Retinal pigment epithelial cell (primary cell): ENCODE measurements at regions not wholly inside any gene's neighbourhood (a gene's known extent, or its start where the extent isn't known, plus 50 kb on each side); places are given as distances from the start of the nearest gene placed in this dataset.

ENCODE experiments used
- DNase-seq: peaks from one replicate; pipeline ENCODE4 v3.0.0-alpha.2; 2010; ENCODE audit warnings: low read depth
- H3K4me3 ChIP-seq: 2 replicates; pipeline ENCODE4 v1.5.1; 2011; ENCODE audit warnings: mild to moderate bottlenecking, low read length, control low read depth, moderate library complexity
- CTCF ChIP-seq: conservative IDR thresholded peaks from 2 replicates; pipeline ENCODE4 v1.5.1; 2011; ENCODE audit warnings: low read depth, low read length, control low read depth, inconsistent platforms

- H3K4me3 ChIP-seq, result no peak overlapping the region
- no peak for DNase-seq
- no peak for TF ChIP-seq CTCF
Measured at GRCh38 chr14:65287264-65288131, 125.0 kb upstream of the FUT8 start.

GRCh38 chr14:65290830-65291229, 121.7 kb upstream of the FUT8 start:
- no peak overlapping the region for H3K4me3 ChIP-seq
- no peak for TF ChIP-seq CTCF
- DNase-seq, result peak; percentile 38

GRCh38 chr14:65291531-65291930, 121.0 kb upstream of the FUT8 start:
- no peak overlapping the region for H3K4me3 ChIP-seq
- no peak for TF ChIP-seq CTCF
- no peak for DNase-seq

- no peak overlapping the region for H3K4me3 ChIP-seq
- DNase-seq, result no peak
- no peak for TF ChIP-seq CTCF
Measured at GRCh38 chr14:65294816-65295215, 117.7 kb upstream of the FUT8 start.

- TF ChIP-seq CTCF, result no peak
- no peak for DNase-seq
- H3K4me3 ChIP-seq, result no peak overlapping the region
Measured at GRCh38 chr14:65296402-65296801, 116.1 kb upstream of the FUT8 start.

GRCh38 chr14:65296876-65297275, 115.7 kb upstream of the FUT8 start:
- no peak overlapping the region for H3K4me3 ChIP-seq
- no peak for DNase-seq
- no peak for TF ChIP-seq CTCF

GRCh38 chr14:65297744-65298143, 114.8 kb upstream of the FUT8 start:
- no peak overlapping the region for H3K4me3 ChIP-seq
- DNase-seq, result no peak
- TF ChIP-seq CTCF, result no peak
